HepG2 (cell line): ENCODE measurements at regions not wholly inside any gene's neighbourhood (a gene's known extent, or its start where the extent isn't known, plus 50 kb on each side); places are given as distances from the start of the nearest gene placed in this dataset.

Experiments
- ATF4 ChIP-seq, 2 experiments: fragments of 450-650 bp in 1 of 2; sonication (generic) in 1 of 2; formaldehyde crosslinking; IDR thresholded peaks; 2 replicates each; pipeline versions ENCODE4 v1.5.0 to v1.8.0; 2020 to 2022; ENCODE audit warnings: mild to moderate bottlenecking in 1 of 2, missing genetic modification reagents in 1 of 2
- ZNF253 ChIP-seq: sonication (generic); formaldehyde crosslinking; IDR thresholded peaks from 2 replicates; pipeline ENCODE4 v1.8.0; 2022; ENCODE audit warnings: mild to moderate bottlenecking, missing genetic modification reagents, borderline replicate concordance

DNA sequence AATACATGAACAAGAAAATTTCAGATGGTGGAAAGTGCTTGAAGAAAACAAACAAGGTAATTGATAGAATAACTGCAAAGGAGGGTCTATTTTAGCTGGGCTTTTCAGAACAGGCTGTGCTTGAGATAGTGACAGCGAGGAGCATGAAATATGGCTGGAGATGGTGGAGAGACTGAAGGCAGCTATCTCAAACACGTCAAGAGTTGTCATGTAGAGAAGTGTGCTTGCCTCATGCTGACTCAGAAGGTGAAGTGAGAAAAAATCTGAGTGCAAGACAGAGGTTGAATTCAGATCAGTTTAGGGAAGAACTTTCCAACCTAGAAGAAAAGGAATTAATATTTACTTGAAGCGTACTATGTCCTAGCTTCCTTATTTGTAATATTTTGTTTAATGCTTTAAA lies 115.5 kb upstream of the RANBP3L start:
- TF ChIP-seq ZNF253 (no peak), ATF4 (CRISPR knock-in tag; IDR thresholded peaks at IDR 0.05) (no peak)
